Activated CD4-positive, alpha-beta T cell treated with anti-CD3 and anti-CD28 coated beads for 36 hours (primary cell): ENCODE measurements at regions not wholly inside any gene's neighbourhood (a gene's known extent, or its start where the extent isn't known, plus 50 kb on each side); places are given as distances from the start of the nearest gene placed in this dataset.

Experiments
- ATAC-seq: fragments of 200-7000 bp; cut with Tn5 transposase; one replicate; pipeline ENCODE4 v1.10.0; 2021; ENCODE audit warnings: mild to moderate bottlenecking, moderate library complexity
- CTCF ChIA-PET: fragments of 350-600 bp; sonication (Branson Sonifier 250); formaldehyde crosslinking; loops from one replicate; lab custom pipeline; 2021; ENCODE audit warnings: antibody characterized with exemption; lab: Charles Lee
- POLR2A ChIA-PET: fragments of 350-600 bp; sonication (Branson Sonifier 250); formaldehyde crosslinking; loops from one replicate; lab custom pipeline; 2021; ENCODE audit warnings: antibody characterized with exemption, inconsistent platforms; lab: Charles Lee
- DNase-seq: peaks from one replicate; pipeline ENCODE4 v3.0.0-alpha.2; 2020
- H3K27ac Mint-ChIP-seq: one replicate; pipeline ENCODE4 v1.8.0; 2021; ENCODE audit warnings: mixed read lengths
- H3K27me3 Mint-ChIP-seq: one replicate; pipeline ENCODE4 v1.8.0; 2021; ENCODE audit warnings: mixed read lengths
- H3K36me3 Mint-ChIP-seq: one replicate; pipeline ENCODE4 v1.8.0; 2021; ENCODE audit warnings: low read depth, mixed read lengths
- H3K4me1 Mint-ChIP-seq: one replicate; pipeline ENCODE4 v1.8.0; 2021; ENCODE audit warnings: mixed read lengths
- H3K4me3 Mint-ChIP-seq: one replicate; pipeline ENCODE4 v1.8.0; 2021; ENCODE audit warnings: mild to moderate bottlenecking, moderate library complexity, mixed read lengths
- H3K9me3 Mint-ChIP-seq: one replicate; pipeline ENCODE4 v1.8.0; 2021; ENCODE audit warnings: low read depth, mixed read lengths
- intact Hi-C, 2 experiments: fragments of 100-400 bp; cut with DNase I in 1 of 2; cut with micrococcal nuclease in 1 of 2; formaldehyde crosslinking; loops; one replicate each; pipeline versions ENCODE4 v1.14.2 to v1.15.1; 2022 to 2024; cut with DNase I, micrococcal nuclease

DNA sequence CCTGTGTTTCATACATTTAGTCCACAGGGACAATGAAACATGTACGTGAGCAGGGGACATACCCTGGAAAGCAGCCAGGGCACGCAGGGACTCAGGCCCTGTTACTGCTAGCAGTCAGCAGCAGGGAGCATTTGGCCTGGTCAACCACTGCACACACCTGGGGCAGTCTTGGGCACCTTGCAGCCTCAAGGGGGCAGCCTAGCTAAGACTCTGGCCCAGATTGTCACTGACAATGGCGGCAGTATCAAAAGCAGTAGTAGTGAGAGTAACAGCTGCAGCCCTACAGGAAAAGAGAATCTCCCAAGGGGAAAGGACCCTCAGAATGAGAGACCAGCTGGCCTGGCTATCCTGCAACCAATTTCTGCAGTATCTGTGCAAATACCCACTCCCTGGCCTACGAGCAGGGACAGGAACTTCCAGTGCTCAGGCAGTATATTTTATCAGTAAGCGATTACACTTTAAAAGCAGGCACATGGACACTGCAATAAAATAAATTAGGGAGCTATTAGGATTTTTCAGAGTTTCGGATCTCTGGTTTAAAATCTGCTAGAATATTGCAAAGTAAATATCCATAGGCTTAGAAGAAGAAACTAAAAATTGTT is 475.6 kb downstream of the LTN1 start:
- Mint-ChIP-seq H3K9me3 (no peaks in the 10 kb centered on the region), H3K4me3 (no peak overlapping the region), H3K36me3 (no peaks in the 10 kb centered on the region), H3K27me3 (no peaks in the 10 kb centered on the region), H3K27ac (no peak overlapping the region), H3K4me1 (no peaks in the 10 kb centered on the region)
- ChIA-PET CTCF (interaction anchor here (0.6 to 9.4 kb wide), 18 partner anchors 8 to 366 kb away, joined by 3 to 153 read pairs (median 4); no protein-coding TSS in a partner anchor), POLR2A (no interaction called here)
- intact Hi-C loops = loop anchor here (1.0 to 10.0 kb wide), 3 partner anchors 228 to 1672 kb away; partner anchors contain the start of gene ADAMTS1 (in 1 of the 2)
- peak; percentile 97 for ATAC-seq
- peak; percentile 80 for DNase-seq

DNA sequence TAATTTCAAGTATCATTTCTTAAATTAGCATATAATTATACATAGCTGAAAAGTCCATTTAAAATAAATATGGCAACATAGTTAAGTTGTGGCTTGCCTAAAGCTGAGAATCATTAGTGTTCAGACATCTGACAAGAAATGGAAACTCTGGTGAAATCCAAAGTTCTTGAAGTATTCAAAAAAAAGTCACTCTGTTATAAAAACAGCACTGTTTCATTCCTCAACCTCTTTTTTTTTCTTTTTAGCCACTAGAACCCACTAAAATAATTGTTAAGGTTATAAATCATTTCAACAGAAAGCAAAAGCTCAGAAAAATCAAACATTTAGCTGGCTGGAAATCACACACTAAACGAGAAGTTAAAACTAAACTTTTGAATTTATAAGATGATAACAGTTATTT is 476.7 kb downstream of the LTN1 start:
- H3K4me3 Mint-ChIP-seq = no peak overlapping the region
- ATAC-seq (no peak), DNase-seq (no peak)
- intact Hi-C loops = loop anchor here (10.0 kb wide), 2 partner anchors 429 to 1671 kb away; partner anchors contain the start of gene ADAMTS1 (in 1 of the 2)
- H3K4me1 Mint-ChIP-seq = no peaks in the 10 kb centered on the region
- H3K27me3 Mint-ChIP-seq = no peaks in the 10 kb centered on the region
- H3K27ac Mint-ChIP-seq = no peak overlapping the region
- ChIA-PET POLR2A (no interaction called here), CTCF (interaction anchor here (0.7 to 9.4 kb wide), 11 partner anchors 9 to 396 kb away, joined by 3 to 153 read pairs (median 3); no protein-coding TSS in a partner anchor)
- H3K9me3 Mint-ChIP-seq = no peaks in the 10 kb centered on the region
- no peaks in the 10 kb centered on the region for H3K36me3 Mint-ChIP-seq

DNA sequence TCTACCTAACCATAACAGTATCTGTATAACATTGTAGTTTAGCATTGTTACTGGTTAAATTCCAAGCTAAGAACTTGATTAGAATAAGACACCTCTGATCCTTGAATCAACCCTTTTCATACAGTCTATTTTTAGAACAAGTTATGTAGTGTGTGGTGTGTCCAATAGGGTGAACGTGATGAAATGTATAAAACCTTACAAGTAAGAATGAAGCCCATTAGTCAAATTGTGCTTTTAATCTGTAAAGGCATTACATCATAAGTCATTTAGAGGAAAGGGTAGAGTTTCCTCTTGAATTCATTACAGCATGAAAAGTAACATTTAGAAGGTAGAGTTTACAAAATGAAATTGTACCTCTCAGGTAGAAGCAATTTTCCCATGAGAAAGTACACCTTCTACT is 479.2 kb downstream of the LTN1 start:
- Mint-ChIP-seq H3K9me3 (no peaks in the 10 kb centered on the region), H3K27me3 (peaks cover 2% of the 10 kb centered on the region), H3K27ac (no peak overlapping the region), H3K4me3 (no peak overlapping the region), H3K36me3 (no peaks in the 10 kb centered on the region), H3K4me1 (no peaks in the 10 kb centered on the region)
- no peak for DNase-seq
- CTCF ChIA-PET = interaction anchor here (1.1 to 9.4 kb wide), 3 partner anchors 221 to 235 kb away, joined by 3 to 153 read pairs (median 4); no protein-coding TSS in a partner anchor
- no peak for ATAC-seq
- POLR2A ChIA-PET = interaction anchor here (0.6 kb wide), 1 partner anchor 416 kb away, joined by 8 read pairs; no protein-coding TSS in a partner anchor
- intact Hi-C loops = loop anchor here (10.0 kb wide), 2 partner anchors 431 to 1669 kb away; partner anchors contain the start of gene ADAMTS1 (in 1 of the 2)

DNA sequence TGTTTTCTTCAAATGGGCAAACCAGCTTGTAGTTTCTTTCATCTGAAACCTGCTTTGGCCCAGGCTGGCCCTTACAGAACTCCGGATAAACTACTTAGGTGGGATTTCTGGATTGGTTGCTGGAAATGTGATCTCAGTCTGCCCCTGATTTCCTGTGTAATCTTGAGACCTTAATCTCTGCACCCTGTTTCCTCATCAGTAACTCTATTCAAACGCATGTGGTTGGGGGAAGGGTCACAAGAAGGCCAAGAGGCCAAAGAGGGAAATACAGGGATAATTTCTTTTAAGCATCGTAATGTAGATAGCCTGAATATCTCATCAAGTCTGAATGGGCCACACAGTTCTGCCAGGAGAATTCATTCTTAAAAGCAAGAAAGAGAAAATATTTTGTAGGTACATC is 483.6 kb downstream of the LTN1 start:
- CTCF ChIA-PET = interaction anchor here (2.2 kb wide), 1 partner anchor 236 kb away, joined by 6 read pairs; no protein-coding TSS in a partner anchor

DNA sequence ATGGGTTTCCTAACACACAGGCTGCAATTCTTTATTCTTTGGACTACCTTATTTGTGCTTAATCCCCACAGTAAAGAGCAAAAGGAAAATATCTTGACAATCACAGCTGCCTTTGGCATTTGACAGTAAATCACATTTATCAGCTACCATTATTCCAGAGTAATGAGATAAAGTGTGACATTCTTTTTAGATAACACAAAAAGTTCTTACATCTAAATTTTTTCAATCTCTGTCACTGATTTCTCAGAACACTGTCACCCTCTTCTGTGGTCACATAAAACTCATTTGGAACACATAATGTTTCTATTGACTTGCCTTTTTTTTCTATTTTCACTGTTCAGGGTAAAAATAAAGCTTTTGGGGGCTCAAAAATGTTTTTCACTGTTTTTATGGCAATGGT is 484.6 kb downstream of the LTN1 start:
- intact Hi-C loops = no loop called here
- CTCF ChIA-PET = interaction anchor here (0.6 to 2.2 kb wide), 4 partner anchors 8 to 1370 kb away, joined by 3 to 6 read pairs (median 4); no protein-coding TSS in a partner anchor

More for the DNA sequence above, 483.6 kb downstream of the LTN1 start:
- Mint-ChIP-seq H3K4me1 (no peaks in the 10 kb centered on the region), H3K9me3 (peaks cover 9% of the 10 kb centered on the region), H3K27ac (no peak overlapping the region), H3K36me3 (no peaks in the 10 kb centered on the region), H3K4me3 (no peak overlapping the region), H3K27me3 (peaks cover 4% of the 10 kb centered on the region)
- intact Hi-C loops = no loop called here
- ATAC-seq (no peak), DNase-seq (no peak)
- POLR2A ChIA-PET = no interaction called here

DNA sequence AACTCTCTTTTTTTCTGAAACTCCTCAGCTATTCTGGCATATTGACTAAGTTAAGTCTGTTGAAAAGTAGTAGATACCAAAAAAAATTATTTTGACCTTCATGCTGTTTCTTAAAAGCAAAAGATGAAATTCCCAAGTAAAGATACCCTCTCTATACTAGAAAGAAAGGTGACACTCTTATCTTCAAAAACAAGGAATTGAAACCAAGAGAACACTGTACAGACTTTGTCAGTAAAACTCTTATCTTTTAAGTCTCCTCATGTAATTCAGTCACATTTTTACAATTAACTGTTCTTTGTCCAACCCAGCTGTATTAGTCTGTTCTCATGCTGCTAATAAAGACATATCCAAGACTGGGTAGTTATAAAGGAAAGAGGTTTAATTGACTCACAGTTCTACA is 496.2 kb downstream of the LTN1 start:
- ChIA-PET CTCF (no interaction called here), POLR2A (no interaction called here)
- no peak overlapping the region for H3K27ac Mint-ChIP-seq
- ATAC-seq (no peak), DNase-seq (no peak)
- intact Hi-C loops = no loop called here
- no peaks in the 10 kb centered on the region for H3K4me1 Mint-ChIP-seq
- no peaks in the 10 kb centered on the region for H3K36me3 Mint-ChIP-seq
- no peaks in the 10 kb centered on the region for H3K9me3 Mint-ChIP-seq
- H3K4me3 Mint-ChIP-seq = no peak overlapping the region
- no peaks in the 10 kb centered on the region for H3K27me3 Mint-ChIP-seq

More for the DNA sequence above, 484.6 kb downstream of the LTN1 start:
- DNase-seq (no peak), ATAC-seq (no peak)
- no peaks in the 10 kb centered on the region for H3K4me1 Mint-ChIP-seq
- peaks cover 4% of the 10 kb centered on the region for H3K27me3 Mint-ChIP-seq
- POLR2A ChIA-PET = no interaction called here
- H3K9me3 Mint-ChIP-seq = peaks cover 9% of the 10 kb centered on the region
- H3K4me3 Mint-ChIP-seq = no peak overlapping the region
- H3K27ac Mint-ChIP-seq = no peak overlapping the region
- no peaks in the 10 kb centered on the region for H3K36me3 Mint-ChIP-seq

DNA sequence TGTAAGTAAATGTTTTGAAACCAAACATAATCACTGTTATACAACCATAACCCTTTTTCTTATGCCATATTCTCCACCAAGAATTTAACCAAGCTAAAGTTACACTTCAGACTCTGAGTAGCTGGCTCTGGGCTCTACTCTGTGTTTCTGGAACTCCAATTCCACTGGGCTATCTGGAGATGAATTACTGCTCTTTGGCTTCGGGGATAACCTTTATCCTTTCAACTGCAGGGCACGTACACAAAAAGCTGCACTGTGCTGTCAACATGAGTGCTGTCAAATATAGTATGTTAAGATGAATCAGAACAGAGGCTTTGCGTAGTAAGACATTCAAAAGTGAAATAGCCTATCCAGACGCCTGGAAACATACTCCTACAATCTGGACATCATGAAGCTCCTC is 500.6 kb downstream of the LTN1 start:
- no peaks in the 10 kb centered on the region for H3K36me3 Mint-ChIP-seq
- no peaks in the 10 kb centered on the region for H3K9me3 Mint-ChIP-seq
- ATAC-seq = no peak
- no peak overlapping the region for H3K4me3 Mint-ChIP-seq
- H3K27me3 Mint-ChIP-seq = no peaks in the 10 kb centered on the region
- no peaks in the 10 kb centered on the region for H3K4me1 Mint-ChIP-seq
- no peak overlapping the region for H3K27ac Mint-ChIP-seq
- POLR2A ChIA-PET = no interaction called here
- DNase-seq = no peak
- intact Hi-C loops = no loop called here
- CTCF ChIA-PET = interaction anchor here (1.0 to 2.2 kb wide), 2 partner anchors 9 to 253 kb away, joined by 5 to 9 read pairs; no protein-coding TSS in a partner anchor

DNA sequence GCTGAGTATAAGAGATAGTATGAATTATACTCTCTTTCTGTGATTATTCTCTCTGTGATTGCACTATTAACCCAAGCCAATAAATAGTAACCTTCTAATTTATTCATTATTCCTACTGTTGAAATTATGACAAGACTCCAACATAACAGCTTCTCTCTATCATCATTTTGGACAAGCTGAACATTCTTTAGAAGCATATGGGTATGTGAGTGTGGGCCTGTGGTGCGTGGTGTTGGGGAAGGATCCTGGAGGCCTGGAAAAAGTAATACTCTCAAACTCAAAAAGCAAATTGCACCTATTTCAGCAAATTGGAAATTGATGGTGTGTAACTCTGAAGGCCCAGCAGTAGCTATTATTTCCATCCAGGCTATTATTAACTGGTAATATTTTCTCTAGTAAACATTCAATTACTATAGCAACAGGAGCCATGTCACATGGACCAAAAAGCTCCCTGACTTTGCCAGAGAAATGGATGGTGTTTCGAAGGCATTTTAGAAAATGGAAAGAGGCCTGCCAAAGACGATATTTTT is 502.8 kb downstream of the LTN1 start:
- DNase-seq (no peak), ATAC-seq (no peak)
- no peaks in the 10 kb centered on the region for H3K9me3 Mint-ChIP-seq
- no peaks in the 10 kb centered on the region for H3K4me1 Mint-ChIP-seq
- H3K27ac Mint-ChIP-seq = no peak overlapping the region
- H3K27me3 Mint-ChIP-seq = no peaks in the 10 kb centered on the region
- H3K36me3 Mint-ChIP-seq = no peaks in the 10 kb centered on the region
- no peak overlapping the region for H3K4me3 Mint-ChIP-seq
- ChIA-PET POLR2A (no interaction called here), CTCF (interaction anchor here (2.2 kb wide), 1 partner anchor 255 kb away, joined by 9 read pairs; no protein-coding TSS in a partner anchor)
- intact Hi-C loops = no loop called here

DNA sequence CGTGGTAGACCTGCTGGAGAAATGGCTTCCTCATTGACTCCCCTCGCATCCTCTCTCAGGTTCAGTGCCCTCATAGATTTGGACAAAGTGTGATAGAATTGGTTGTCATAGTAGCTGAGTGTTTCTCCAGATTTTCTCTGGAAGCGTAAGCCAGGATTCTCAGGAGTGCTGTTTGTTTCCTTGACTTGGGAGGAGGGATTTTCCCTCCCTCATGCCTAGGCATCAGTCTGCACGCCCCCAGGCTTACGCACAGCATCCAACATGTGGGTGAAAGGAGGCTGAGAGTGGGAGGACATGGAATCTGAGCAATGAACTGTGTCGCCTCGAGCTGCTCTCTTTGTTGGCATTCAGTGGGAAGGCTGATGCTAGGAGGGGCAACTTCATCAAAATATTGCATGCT is 503.5 kb downstream of the LTN1 start:
- Mint-ChIP-seq H3K36me3 (no peaks in the 10 kb centered on the region), H3K4me3 (no peak overlapping the region), H3K4me1 (no peaks in the 10 kb centered on the region), H3K27me3 (no peaks in the 10 kb centered on the region), H3K9me3 (no peaks in the 10 kb centered on the region), H3K27ac (no peak overlapping the region)
- ChIA-PET CTCF (interaction anchor here (0.6 to 2.2 kb wide), 2 partner anchors 17 to 256 kb away, joined by 3 to 9 read pairs; no protein-coding TSS in a partner anchor), POLR2A (no interaction called here)
- intact Hi-C loops = no loop called here
- no peak for DNase-seq
- ATAC-seq = no peak

DNA sequence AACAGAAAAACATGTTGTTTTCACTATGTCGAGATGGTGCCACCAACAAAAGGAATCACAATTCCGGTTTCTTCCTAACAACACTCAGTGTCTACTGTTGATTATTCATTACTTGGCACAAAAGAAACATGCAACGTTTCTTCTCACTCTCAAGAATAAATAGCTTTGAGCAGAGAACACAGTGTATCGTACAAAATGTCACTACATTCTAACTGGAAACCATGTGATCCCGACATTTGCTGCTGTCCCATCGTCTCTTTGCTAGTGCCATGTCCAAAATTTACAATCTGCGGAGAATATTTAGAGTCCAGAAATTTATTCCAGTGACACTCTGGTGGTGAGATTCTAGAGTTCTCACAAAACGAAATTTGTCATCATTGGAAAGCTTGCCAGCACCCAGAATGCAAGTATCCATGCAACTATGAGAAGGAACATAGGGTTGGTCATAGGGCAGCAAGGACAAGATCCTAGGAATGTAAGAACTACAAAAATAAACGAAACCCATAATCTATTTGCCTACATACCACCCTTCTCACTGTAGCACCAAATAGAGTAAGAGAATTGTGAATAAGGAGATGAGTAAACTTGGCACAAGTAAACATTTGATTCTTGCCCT is 505.1 kb downstream of the LTN1 start:
- intact Hi-C loops = no loop called here
- H3K36me3 Mint-ChIP-seq = no peaks in the 10 kb centered on the region
- ATAC-seq (no peak), DNase-seq (no peak)
- H3K4me3 Mint-ChIP-seq = no peak overlapping the region
- CTCF ChIA-PET = interaction anchor here (1.3 kb wide), 1 partner anchor 29 kb away, joined by 4 read pairs; no protein-coding TSS in a partner anchor
- no peaks in the 10 kb centered on the region for H3K27me3 Mint-ChIP-seq
- H3K4me1 Mint-ChIP-seq = no peaks in the 10 kb centered on the region
- no peaks in the 10 kb centered on the region for H3K9me3 Mint-ChIP-seq
- POLR2A ChIA-PET = no interaction called here
- H3K27ac Mint-ChIP-seq = no peak overlapping the region

DNA sequence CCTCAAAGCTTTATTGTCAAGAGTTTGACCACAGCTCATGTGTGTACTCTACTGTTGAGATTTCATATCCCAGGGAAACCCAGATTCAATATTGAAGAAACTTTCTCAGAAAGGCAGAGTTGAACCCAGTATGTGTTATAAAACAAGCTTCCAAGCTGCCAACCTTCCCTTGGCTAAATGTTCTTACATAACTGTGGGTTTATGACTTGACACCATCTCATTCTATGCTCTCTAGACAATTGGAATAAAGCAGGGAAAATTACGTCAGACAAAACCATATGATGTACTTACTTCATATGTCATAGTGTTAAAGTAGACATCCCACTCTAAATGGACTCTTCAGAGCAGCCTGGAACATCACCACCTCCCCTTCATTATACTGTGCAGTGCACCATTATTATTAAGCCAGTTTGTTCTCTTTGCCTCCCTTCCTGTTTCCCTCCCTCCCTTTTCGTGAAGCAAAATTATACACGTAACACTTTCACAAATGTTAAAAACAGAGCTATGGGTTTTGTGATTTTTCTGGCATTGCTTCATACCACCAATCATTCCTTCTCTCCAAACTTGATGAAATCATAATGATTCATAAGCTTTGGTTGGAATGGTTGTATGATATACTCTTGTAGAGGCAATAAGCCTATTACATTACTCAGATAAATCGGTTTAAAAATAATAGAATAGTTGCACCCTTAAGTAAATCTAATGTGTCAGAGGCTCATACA is 507.2 kb downstream of the LTN1 start:
- Mint-ChIP-seq H3K9me3 (no peaks in the 10 kb centered on the region), H3K27ac (no peak overlapping the region), H3K4me1 (no peaks in the 10 kb centered on the region), H3K27me3 (no peaks in the 10 kb centered on the region), H3K4me3 (no peak overlapping the region), H3K36me3 (no peaks in the 10 kb centered on the region)
- ATAC-seq = no peak
- ChIA-PET CTCF (interaction anchor here (0.6 to 0.9 kb wide), 2 partner anchors 17 to 260 kb away, joined by 3 read pairs; no protein-coding TSS in a partner anchor), POLR2A (no interaction called here)
- DNase-seq = no peak
- intact Hi-C loops = no loop called here
